HG03064 (cell line): ENCODE measurements at regions not wholly inside any gene's neighbourhood (a gene's known extent, or its start where the extent isn't known, plus 50 kb on each side); places are given as distances from the start of the nearest gene placed in this dataset.

ENCODE experiments used
- ATAC-seq: cut with Tn5 transposase; IDR thresholded peaks from one replicate; pipeline ENCODE4 v1.9.1; 2021; ENCODE audit warnings: low read depth; ENCODE audit not compliant: unreplicated experiment

DNA sequence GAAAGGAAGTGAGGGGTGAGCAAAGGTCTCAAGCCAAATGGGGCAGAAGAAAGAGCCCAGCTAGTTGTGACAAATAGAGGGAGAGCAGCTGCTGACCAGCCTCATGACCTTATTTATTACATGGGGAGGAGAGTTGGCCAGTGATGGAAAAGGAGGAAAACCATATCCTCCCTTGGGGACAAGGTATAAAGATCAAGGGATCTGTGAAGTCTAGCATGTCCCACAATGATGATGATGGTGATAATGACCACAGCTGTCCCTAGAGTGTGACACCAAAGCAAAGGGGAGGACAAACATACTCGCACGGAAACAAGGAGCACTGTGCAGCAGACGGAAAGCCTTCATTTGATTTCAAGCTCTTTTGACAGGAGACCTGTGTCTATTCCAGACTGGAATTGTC is 190.4 kb upstream of the MCHR2 start:
- no peak for ATAC-seq

DNA sequence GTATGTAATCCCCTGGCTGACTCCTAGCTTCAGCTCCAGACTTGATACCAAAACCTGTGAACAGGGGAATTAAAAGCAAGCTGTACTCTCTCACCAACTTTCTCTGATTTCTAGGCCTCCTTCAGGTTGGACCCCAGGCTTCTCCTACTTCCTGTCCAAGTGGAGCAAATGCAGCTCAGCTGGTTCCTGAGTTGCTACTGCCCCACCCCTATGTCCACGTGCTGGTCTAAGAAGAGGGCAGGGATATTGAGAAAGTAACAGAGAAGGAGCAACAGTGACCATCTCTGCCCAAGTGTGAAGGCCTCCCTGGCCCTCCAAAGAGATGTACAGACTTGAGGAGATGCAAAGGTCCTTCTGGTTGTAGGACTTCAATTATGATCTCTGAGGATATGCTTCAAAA is 188.3 kb upstream of the MCHR2 start:
- ATAC-seq, result no peak

DNA sequence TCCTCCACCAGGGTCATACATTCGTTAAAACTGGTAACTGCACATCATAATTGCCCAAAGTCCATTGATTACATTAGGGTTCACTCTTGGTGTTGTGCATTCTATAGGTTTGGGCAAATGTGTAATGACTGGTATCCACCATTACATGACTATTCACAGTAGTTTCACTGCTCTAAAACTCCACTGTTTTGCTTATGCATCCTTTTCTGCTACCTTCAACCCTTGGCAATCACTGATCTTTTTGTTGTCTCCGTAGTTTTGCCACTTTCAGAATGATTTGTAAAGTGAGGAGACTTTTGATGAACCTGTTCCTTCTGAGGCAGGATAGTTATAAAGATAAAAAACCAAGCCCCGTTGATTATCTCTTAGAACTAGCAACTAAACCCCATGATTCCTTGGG is 187.3 kb upstream of the MCHR2 start:
- ATAC-seq, result no peak

DNA sequence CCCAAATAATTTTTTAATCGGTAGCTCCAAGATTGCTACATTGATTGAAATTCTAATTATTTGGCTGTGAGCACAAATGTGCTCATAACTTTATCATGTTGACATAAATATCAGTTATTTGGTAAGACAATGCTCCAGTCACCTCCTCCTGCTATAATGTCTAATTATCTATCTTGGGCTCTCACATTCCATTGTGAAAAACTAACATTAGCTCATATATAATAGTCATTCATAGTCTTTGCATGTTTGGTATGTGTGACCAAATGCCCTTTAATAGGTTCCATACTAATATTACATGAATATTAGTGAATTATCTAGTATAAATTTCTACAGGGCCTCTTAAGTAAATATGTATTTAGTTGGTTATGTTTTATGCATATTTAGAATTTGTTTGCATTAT is 185.6 kb upstream of the MCHR2 start:
- ATAC-seq, result no peak

DNA sequence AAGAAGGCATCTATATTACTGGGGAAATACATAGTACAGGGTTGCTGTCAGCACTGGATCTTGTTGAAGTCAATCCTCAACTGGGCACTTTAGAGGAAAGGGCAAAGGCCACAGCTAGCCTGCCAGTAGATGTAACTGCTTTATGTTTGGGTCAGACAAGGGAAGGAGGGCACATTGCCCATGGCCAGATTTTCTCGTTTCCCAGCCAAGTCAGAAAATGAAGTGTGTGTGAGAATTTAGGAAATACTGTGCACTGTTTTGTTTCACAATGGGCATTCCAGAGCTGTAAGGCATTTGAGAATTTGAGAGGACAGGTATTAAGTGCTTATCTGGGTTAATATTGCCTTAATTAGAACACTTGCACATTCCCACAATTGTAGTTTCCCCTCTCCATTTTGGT is 183.9 kb upstream of the MCHR2 start:
- ATAC-seq, result no peak

DNA sequence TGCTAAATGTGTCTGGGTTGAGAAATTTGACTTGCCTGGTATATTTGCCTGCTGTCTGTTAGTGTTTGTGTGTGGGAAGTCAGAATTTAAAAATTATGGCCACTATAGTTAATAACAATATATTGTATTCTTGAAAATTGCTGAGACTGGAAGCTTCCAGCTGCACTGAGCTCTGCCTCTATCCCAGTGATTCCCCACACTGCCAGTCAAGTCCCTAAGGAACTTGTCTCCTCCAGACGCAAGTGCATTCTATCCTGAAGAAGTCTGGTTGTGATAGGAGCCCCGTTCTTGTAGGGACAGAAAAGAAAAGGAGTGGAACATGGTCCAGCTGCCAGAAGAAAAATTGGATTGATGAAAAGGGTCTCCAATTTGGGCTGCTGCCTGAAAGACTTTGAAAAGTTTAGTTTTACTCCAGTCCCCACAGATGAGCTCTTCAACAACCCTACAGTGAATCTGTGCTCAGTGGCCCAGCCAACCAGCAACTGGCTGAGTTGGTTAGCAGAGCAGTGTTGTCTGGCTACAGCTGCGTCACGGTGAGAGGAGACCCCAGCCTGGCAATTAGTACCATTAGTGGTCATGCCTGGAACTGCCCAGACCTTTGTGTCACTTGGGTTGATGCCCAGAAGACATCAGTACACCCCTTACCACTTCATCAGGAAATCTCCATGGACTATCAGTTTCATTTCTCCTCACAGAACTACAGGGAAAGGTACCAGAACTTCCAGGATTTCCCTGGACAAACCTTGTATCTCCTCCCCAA is 183.1 kb upstream of the MCHR2 start:
- no peak for ATAC-seq

DNA sequence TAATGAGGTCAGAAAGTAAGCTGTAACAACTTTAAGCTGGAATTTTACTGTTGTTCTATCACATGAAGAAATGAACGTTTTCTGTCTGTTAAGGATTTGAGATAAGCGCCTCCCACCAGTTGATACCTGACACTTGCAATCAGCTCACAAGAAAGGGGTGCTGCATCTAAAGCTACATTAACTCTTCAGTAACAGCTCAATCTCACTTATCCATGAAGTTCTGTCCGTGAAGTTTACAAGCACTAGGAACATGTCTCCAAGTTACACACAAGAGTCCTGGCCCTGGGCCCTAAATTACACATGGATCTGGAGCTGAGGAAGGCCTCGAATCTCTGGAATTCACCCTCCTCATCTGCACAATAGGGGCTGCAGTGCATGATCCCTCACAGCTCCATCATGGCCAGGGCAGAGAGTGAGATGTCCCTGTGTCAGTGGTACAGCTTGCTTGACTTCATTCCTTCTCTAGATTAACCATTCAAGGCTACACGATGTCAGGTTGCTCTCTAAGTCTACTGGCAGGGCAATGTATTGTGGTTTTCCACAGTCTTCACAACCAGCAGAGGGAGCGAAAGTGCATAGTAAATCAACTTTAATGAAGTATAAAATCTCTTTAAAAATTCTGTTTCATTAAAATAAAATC is 182.4 kb upstream of the MCHR2 start:
- ATAC-seq, result no peak

DNA sequence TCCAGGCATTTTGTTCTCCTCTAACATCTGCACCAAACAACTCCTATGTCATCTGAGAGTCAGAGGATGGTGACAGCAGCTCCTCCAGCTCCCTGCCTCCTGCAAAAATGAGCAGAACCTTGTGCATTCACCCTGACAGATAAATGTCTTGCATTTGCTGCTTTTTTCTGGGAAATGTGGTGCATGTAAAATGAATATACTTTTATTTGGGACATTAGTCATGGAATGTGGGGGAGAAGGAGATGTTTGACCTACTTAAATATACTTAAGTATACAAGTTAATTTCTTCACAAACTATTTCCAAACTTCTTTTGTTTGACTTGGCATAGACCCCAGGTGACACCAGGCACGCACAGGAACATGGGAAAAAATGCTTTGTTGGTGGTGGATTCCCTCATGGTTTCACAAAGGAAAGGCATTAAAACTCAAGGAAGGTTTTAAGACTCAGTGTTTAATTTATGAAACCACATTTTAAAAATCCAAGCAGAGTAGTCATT is 181.8 kb upstream of the MCHR2 start:
- no peak for ATAC-seq

DNA sequence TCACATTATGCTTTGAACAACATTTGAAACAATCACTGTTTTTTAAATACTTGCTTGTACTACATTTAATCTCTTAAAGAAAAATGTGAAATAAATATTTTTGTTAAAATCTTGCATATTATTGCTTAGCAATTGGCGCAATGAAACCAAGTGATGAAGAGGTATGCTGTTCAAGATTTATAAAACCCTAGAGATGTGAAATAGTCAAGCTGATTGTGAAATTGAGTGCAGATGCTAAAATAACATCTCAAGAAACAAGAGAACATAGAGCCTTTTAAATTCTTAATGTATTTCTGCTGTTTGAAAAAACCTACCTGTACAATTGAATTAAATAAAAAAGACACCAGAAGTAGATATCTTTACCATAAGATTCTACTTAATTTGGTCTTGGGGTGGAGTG is 179.2 kb upstream of the MCHR2 start:
- ATAC-seq, result no peak

DNA sequence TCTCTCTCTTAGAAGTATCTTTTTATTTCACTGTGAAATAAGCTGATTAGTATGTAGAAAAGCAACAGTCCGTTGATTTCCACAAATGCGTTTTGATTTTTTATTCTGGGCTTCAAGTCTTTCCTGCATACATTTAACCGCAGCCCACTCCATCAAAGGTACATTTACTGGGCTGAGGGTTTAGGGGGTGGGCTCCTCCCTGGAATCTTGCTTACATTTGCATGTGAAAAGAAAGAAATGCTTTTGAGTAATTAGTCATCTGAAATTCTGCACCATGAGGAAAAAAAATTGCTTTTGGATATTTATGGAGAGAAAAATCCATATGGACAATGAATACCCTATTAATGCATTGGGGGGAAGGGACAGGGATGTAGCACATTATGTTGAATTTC is 178.3 kb upstream of the MCHR2 start:
- no peak for ATAC-seq

DNA sequence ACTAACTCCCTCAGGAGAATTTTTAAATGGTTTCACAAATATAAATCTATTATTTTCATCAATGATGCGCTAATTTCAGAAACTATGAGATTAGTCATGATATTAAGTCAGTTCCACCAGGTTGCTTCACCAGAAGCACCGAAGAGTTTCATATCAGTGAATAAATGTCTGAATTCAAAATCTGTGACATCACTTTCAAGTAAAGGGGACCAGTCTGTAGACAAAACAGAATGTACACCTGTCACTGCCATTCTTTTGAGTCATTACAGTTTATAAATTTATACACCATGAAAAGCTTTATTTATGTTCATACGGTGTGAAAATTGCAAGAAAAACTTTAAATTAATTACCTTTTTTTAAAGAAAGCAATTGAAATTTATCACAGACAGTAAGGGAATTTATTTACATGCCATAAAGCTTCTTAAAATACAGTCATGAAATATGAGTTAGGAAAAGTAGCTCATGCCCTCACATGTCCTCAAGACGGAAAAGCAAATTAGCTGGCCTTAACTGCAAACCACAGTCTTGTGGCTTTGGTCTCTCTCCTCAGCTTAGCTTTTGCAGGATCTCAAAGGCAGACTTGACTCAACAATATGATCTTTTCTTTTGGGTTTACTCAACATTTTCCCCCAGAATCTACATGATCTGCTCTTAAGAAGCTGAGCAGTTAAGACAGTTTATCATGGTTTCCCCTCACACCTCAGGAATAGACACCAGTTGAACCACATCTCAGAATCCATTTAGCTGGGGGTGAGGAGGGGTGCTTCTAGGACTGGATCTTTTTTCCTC is 177.7 kb upstream of the MCHR2 start:
- peak; percentile 81 for ATAC-seq

DNA sequence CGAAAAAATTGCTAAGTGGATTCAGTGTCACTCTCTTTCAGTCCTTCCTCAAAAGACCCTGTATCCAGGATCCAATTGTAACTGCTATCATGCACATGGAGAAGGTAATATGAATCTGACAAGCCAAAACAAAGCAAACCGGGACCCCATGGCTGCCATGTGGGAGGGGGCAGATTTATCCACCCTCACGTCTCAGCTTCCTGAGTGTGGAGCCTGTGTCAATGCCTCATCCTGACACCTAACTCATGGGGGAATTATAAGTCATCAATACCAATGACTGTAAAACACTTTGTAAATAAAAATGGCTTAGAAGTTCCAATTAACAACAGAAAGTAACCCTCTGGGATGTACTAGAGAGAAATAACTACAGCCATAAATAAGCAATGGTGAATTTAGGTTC is 174.1 kb upstream of the MCHR2 start:
- no peak for ATAC-seq

DNA sequence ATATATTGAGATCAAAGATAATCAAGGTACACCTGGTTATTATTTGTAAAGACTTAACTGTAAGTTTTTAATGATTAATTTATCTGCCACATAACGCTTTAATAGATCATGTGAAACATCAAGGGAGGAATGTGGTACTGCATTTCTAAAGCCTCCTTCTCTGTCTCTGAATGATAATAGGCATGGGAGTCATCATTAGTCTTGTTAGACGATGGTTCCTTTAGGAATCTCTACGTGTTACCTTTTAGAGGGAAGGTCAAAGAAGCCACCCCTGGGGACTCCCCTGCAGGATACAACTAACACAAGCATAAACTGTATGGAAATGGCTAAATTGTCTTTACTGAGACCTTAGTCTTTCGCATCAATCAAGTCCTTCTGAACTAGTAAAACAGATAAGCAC is 173.6 kb upstream of the MCHR2 start:
- no peak for ATAC-seq

DNA sequence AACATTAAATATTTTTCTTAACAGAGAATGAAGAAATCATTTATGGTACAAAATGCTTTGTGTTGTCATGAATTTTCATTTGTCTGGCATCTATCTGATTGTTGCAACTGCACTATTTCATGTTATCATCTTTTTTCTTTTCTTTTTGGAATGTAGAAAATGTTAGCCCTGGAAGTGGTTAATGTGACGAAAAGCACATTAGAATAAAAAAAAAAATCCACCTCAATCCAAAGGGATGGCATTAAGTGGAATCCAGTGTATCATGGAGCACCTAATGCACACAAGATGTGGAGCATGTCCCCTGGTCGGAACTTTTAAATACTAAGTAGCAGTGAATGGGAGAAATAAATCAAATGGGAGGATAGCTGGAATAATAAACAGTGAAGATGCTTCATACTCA is 172.9 kb upstream of the MCHR2 start:
- ATAC-seq, result no peak

DNA sequence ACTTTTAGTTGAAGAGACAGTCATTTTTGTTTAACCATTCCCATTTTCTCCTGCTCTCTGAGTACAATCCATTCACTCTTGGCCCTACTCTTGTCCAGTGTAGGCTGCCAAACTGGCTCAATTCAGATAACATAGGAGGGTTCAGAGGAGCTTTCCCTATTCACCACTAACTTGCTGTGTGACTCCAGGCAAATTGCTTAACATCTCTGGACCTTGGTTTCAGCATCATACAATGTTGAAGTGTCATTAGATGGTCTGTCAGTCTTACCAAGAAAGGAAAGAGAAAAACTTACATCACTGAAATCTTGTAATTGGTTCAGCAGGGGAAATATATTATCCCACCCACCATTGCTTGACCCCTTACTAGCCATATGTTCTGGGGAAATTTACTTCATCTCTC is 171.4 kb upstream of the MCHR2 start:
- ATAC-seq, result no peak

DNA sequence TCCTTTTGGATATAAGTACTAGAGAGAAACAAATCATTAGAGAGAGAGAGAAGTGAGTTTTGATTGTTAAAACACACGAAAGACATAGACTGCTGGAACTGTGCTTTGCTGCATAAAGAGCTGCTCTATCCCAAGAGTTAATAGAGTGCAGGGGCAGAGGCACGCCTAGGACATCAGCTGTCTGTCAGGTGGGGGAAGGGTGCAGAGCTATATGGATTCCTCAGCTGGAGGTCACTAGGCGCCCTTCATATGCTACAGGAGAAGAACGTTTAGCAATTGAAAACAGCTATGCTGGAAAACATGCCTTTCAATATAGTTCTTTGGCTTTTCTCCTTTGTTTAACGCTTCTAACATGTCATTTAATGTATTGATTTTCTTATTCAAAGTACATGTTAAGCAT is 169.0 kb upstream of the MCHR2 start:
- no peak for ATAC-seq

DNA sequence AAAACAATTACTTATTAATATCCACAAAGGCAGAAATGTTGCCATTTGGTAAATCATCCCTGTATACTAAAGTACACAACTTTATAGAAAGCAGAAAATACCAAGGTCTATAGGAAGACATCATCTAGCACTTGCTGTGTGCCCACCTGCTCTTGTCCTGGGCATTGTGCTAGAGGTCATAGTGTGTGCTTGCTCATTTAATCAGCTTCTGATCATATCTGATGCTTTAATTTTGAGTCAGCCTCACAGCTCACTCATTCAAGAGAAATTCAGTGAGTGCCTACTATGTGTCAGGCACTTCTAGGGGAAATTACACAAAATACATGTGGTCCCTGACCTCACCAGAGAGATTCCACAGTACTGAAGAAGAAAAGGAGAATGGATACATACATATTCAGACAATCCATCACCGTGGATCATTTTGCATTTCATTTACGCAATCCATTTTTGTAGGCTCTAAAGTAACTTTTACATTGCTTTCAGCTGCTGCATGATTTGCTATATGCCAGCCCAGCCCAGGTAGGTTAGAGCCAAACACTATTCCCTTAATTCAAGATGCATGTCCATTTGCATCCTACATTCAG is 167.9 kb upstream of the MCHR2 start:
- no peak for ATAC-seq

DNA sequence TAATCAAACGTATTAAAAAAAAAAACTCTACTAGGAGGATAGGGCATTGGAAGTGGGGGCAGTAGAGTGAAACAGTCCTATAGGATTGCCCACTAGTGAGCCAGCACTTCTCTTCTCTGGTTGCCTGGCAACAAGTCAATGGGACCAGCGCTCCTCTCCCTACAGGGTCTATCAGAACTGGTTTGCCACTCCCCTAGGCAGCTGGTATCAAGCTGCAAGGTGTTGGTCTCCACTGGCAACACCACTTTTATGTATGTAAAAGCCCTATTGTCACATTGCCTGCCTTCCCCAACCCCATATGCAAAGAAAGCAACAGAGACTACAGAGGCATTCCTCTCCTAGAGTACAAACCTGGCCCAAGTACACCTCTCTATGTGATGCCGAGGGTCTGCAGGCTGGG is 166.9 kb upstream of the MCHR2 start:
- no peak for ATAC-seq

DNA sequence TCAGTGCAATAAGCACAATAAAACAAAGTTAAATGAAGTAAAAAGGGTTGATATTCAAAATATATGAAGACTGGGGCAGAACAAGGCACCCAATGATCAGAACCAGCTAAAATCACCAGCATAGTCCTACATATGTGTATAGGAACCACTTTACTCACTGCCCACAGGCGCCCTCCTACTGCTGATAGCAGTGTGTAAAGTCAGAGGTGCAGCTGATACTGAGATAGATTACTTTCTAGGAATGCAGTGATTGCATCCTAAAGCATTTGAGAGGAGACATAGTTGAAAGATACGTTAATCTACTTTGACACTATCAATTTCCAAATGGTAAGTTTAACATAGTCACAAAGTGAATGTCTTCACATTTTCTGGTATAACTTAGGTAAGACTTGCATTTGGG is 161.1 kb upstream of the MCHR2 start:
- ATAC-seq, result no peak

DNA sequence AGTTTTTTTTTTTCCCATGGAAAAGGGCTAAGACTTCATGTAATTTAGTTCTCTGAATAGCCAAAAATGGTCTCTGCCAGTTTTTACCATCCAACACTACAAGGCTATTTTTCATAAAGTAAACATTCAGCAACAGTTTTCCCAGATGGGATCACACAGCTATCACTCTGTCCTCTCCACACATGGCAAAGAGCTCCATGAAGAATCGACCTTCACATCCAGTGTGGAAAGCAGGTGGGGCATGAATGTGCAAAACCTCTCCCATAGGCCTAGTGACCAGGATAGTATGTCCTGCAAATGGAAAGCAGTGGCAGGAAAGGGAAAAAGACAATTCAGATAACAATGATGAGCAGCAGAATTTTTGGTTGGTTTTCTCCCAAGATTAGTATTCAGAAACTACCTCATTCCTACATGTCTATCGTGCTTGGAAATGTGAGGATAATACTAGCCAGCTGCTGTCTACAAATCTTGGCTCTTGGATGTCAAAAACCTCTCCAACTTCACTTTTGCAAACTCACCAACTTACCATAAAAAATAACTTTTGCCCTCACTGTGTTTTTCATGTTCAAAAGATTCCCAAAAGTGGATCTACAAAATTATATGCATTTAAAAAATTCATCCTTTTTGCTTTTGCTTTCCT is 159.7 kb upstream of the MCHR2 start:
- no peak for ATAC-seq

DNA sequence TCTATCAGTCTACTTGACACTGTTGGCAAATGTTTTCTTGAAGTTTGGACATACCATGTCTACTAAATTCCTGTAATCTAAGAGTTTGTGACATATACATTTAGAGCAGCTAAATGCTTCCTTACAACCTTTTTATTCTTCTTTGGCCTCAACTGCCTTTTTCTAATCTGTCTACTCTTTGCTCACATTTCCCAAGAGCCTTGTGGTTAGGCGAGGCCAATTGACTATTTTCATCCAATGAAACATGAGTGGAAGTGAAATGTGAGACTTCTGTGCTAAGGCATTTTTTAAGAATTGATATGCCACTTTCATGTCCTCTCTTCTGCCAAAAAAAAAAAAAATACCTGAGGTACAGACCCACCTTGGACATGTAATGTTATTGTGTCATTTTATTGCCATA is 158.2 kb upstream of the MCHR2 start:
- no peak for ATAC-seq
